Gastrocnemius medialis (tissue), 4 donors: ENCODE measurements at regions not wholly inside any gene's neighbourhood (a gene's known extent, or its start where the extent isn't known, plus 50 kb on each side); places are given as distances from the start of the nearest gene placed in this dataset.

ENCODE experiments used
- POLR2A ChIP-seq, 2 donors: fragments of 450-650 bp; IDR thresholded peaks; one replicate each; pipeline ENCODE4 v1.6.1; 2017; ENCODE audit warnings: antibody characterized with exemption in 2 of 2, mild to moderate bottlenecking in 2 of 2, moderate library complexity in 2 of 2
- TF ChIP-seq, protein P1 (sequence below), 5 experiments: fragments of 450-650 bp in 3 of 5; fragments of 200-600 bp in 2 of 5; sonication (generic) in 2 of 5; IDR thresholded peaks in 4 of 5; conservative IDR thresholded peaks in 1 of 5; 1 replicate in 4 of 5; 2 replicates in 1 of 5; pipeline ENCODE4 v1.5.1; 2016 to 2019; ENCODE audit warnings: antibody characterized with exemption in 5 of 5, mild to moderate bottlenecking in 3 of 5, moderate library complexity in 3 of 5

GRCh38 chr13:54091884-54092283 is 1063.3 kb downstream of the OLFM4 start:
- TF ChIP-seq, protein P1, sequence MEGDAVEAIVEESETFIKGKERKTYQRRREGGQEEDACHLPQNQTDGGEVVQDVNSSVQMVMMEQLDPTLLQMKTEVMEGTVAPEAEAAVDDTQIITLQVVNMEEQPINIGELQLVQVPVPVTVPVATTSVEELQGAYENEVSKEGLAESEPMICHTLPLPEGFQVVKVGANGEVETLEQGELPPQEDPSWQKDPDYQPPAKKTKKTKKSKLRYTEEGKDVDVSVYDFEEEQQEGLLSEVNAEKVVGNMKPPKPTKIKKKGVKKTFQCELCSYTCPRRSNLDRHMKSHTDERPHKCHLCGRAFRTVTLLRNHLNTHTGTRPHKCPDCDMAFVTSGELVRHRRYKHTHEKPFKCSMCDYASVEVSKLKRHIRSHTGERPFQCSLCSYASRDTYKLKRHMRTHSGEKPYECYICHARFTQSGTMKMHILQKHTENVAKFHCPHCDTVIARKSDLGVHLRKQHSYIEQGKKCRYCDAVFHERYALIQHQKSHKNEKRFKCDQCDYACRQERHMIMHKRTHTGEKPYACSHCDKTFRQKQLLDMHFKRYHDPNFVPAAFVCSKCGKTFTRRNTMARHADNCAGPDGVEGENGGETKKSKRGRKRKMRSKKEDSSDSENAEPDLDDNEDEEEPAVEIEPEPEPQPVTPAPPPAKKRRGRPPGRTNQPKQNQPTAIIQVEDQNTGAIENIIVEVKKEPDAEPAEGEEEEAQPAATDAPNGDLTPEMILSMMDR (IDR thresholded peaks at IDR 0.05 in 4 of 5, conservative IDR thresholded peaks at IDR 0.05 in 1 of 5): no peak
- TF ChIP-seq POLR2A (IDR thresholded peaks at IDR 0.05): no peak
